Activated T-cell treated with anti-CD3 and anti-CD28 coated beads, Interleukin-2, amount 50 U/mL, for 1 hour (primary cell): ENCODE measurements at regions not wholly inside any gene's neighbourhood (a gene's known extent, or its start where the extent isn't known, plus 50 kb on each side); places are given as distances from the start of the nearest gene placed in this dataset.
"Not testable (repeated sequence)": the region's sequence is repeated elsewhere in the genome, so short reads cannot be mapped to it uniquely, and the experiment has no call there.

ENCODE experiments used
- DNase-seq: peaks from one replicate; pipeline ENCODE4 v3.0.0-alpha.2; 2020

- DNase-seq = not testable (repeated sequence)
These were observed 764.2 kb upstream of the CDH18 start for GRCh38 chr5:20752179-20752578.

GRCh38 chr5:20735715-20736114 is 747.7 kb upstream of the CDH18 start:
- DNase-seq = not testable (repeated sequence)

DNA sequence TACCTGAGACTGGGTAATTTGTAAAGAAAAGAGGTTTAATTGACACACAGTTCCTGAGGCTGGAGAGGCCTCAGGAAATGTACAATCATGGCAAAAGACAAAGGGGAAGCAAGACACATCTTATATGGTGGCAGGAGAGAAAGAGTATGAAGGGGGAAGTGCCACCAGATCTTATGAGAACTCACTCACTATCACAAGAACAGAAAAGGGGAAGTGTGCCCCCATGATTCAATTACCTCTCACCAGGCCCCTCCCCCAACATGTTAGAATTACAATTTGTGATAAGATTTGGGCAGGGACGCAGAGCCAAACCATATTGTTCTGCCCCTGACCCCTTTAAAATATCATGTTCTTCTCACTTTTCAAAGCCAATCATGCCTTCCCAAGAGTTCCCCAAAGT is 744.2 kb upstream of the CDH18 start:
- DNase-seq = not testable (repeated sequence)

GRCh38 chr5:20721286-20721685 is 733.3 kb upstream of the CDH18 start:
- not testable (repeated sequence) for DNase-seq

DNA sequence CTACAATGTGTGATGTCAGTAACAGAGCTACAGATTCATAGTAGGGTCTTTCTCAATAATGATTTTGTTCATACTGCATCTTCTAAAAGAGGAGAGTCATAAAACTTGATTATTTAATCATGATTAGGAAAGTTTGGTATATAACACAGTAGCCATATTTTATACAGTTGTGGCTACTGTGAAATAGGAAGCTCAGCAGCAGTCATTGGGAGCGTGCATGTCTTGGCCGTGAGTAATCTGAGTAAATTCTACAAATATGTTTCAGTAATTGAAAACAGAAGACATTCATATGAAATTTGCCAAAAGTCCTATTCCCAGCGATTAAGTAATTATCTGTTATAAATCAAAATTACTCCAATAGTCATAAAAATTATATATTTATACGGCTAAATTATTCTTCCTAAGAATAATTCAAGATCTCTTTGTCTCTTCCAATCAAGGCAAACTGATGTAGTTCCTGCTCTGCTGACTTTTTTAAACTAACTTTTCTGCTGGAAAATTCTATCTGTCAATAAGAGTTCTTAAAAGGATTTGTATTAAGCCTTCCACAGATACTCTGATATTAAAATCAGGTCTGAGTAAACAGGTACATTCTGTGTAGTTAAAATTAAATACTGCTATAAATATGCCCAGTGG is 723.6 kb upstream of the CDH18 start:
- DNase-seq = not testable (repeated sequence)

GRCh38 chr5:20707634-20708033 is 719.6 kb upstream of the CDH18 start:
- not testable (repeated sequence) for DNase-seq

- DNase-seq = no peak
These were observed 706.1 kb upstream of the CDH18 start for GRCh38 chr5:20694121-20694520.

DNA sequence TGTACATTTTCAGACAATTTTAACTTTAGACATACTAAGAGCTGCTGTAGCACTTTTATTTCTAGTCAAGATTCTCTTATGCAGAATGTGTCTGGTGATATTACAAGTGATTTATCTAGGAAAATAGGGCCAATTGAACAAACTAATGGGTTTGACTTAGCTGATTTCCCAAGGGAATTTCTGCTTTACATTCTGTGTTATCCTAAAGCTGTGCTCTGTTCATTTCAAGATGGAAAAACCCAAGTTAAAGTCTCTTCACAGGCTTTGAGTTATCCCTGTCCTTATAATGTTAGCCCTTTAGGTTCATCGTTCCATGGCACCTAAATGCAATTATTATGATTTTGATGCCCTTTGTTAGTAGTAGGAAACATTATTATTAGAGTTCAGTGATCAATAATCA is 704.9 kb upstream of the CDH18 start:
- DNase-seq = no peak

DNA sequence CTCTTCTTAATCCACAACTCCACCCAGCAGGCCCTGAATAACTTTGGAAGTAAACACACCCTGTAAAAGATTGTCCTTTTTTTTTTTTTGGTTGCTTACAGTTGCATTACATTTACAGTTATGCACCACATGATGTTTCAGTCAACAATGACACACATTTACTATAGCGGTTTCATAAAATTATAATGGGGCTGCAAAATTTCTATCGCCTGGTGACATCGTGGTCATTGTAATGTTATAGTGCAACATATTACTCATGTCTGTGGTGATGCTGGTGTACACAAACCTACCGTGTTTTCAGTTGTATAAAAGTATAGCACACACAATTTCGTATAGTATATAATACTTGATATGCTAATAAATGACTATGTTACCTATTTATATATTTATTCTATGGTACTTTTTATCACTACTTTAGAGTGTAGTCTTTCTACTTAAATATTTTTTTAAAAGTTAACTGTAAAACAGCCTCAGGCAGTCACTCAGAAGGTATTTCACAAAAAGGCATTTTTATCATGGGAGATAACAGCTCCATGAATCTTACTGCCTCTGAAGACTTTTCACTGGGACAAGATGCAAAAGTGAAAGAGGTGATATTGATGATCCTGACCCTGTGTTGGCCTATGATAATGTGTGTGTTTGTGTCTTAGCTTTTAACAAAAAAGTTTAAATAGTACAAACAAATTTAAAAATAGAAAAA is 695.4 kb upstream of the CDH18 start:
- no peak for DNase-seq

DNA sequence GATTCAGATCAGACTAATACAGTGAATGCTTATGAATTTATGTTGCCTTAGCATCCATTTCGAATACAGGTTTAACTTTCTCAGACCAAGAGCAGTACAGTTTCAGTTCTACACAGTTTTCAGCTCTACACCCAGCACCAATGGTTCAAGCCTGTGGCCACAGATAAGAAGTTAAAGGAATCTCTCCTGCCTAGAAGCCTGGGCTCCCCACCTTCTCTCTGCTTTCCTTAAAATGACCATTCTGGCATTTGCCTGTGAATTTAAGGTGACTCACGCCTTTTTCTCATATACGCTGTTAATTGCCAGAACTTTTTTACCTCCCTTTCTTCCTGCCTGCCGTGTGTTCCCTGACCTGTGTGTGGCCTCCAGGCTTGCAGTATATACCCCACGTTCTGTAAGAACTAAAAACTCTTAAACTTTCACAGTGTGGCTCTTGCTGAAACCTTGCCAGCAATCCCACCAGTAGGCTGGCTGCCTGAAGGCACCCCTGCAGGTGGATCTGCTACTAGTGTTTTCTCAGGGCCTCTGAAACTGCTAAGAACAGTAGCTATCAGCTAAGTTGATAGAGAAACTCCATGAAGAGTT is 692.8 kb upstream of the CDH18 start:
- DNase-seq = no peak

DNA sequence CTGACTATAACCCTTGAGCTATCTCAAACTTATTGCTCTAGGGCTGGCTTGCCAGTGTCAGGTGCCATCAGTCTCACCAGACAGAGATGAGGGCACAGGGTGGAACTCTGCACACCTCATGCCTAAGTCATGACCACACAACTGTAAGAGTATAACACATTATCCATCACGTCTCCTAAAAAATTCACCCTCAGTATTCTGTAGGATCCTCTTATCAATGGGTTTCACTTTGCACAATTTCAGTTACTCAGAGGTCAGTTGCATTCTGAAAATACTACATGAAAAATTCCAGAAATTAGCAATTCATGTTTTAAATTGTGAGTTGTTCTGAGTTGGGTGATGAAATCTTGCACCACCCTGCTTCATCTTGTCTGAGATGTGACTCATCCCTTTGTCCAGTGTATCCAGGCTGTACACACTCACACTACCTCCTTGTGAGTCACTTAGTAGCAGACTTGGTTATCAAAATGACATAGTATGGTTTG is 690.9 kb upstream of the CDH18 start:
- no peak for DNase-seq

DNA sequence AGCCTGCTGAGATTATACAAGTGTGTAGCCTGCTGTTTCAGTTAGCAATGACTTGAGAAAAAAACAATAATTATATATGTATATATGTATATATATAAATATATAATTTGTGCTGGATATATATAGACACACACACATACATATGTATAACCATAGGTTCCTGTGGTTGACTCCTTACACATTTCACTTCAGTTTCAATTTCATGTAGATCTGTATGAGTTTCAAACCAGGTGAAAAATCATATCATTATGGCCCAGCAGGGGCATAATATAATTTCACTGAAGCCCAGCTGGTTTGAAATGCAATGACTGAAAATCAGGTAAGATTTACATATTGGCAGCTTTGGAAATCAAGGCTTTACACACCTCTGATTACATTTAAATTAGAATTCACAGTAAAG is 690.4 kb upstream of the CDH18 start:
- no peak for DNase-seq

DNA sequence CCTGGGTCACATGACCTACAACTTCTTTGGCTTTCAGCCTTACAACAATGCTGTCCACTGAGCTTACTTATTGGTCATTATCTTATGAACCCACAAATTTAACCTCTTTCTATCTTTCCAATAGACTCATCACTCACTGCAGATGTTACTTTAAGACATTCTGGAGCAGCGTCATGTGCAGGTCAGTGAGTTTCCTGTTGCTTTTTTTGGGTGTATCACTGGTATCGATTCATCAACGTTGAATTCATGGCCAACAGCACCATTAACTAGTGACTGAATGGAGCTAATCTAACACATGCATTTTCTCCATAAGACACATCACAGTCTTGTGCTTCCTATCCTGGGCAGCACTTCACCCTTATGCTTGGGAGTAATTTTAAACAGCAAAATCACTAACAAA is 672.6 kb upstream of the CDH18 start:
- DNase-seq = no peak

DNA sequence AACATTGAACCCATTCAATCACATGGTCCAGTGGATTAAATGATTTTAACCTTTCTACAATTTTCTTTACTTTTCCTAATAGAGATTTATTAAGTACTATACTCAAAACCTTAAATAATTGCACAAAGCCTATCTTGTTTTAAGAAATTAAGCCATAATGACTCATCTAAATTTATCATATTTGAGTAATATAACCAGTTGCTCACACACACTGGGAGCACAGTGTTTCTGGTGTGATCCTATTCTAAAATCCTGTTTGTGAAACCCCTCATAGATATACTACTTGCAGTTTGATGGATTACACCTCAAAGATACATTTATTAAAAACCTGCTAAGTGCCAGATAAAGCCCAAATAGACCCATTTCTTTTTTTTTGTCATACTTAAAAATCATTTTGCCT is 668.3 kb upstream of the CDH18 start:
- DNase-seq = no peak

- no peak for DNase-seq
These were observed 667.2 kb upstream of the CDH18 start for GRCh38 chr5:20655211-20655610.

DNA sequence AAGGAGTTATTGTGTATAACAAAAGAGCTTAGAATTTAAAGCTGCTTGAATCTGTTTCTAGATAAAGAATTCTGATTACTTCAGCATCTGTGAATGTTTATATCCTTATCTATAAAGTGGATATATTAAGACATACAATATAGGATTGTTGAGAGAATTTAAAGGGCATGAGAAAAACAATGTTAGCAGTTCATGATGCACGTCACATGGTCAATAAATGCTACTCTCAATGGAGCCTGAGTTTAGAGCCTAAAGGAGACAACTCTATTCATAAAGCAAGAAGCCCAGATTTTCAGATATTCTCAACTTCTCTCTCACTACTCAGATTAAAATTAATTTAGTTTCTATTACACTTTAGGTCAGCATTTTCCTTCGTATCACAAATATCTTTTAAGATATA is 666.7 kb upstream of the CDH18 start:
- DNase-seq = no peak

DNA sequence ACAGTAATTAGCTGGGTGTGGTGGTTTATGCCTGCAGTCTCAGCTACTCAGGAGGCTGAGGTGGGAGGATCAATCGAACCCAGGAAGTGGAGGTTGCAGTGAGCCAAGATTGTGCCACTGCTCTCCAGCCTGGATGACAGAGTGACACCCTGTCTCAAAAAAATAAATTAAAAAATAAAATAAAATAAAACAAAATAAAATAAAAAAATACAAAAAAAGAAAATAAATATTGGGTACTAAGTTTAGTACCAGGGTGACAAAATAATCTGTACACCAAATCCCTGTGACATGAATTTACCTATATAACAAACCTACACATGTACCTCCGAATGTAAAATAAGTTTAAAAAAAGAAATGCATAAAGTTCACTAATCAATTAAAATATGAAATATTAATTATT is 666.0 kb upstream of the CDH18 start:
- no peak for DNase-seq

DNA sequence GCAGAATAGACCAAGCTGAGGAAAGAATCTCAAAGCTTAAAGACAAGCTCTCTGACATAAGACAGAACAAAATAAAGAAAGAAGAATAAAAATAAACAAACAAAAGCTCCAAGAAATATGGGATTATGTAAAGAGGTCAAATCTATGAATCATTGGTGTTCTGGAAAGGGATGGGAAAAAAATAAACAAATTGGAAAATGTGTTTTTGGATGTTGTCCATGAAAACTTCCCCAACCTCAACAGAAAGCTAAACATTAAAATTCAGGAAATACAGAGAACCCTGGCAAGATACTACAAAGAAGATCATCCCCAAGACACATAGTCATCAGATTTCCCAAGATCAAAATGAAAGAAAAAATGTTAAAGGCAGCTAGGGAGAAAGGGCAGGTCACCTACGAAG is 662.0 kb upstream of the CDH18 start:
- no peak for DNase-seq

- no peak for DNase-seq
These were observed 661.0 kb upstream of the CDH18 start for GRCh38 chr5:20648981-20649380.

GRCh38 chr5:20636686-20637085 is 648.7 kb upstream of the CDH18 start:
- no peak for DNase-seq

DNA sequence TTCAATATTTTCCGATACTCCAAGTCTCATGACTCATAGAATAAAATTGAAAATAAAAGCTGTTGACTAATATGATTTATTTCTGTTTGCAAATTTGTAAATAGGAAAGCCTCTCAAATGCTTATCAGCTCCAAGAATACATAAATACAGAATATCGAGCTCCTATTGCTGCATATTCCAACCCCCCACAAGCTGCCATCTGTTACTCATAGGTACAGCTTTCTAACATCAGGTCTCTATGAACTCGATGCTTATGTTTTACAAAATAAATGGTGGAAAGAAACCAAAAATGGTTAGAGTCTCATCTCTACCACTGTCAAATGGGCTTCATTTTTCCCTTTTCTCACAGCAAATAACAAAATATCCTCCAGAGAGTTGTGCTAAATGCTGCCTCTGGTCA is 631.6 kb upstream of the CDH18 start:
- no peak for DNase-seq

DNA sequence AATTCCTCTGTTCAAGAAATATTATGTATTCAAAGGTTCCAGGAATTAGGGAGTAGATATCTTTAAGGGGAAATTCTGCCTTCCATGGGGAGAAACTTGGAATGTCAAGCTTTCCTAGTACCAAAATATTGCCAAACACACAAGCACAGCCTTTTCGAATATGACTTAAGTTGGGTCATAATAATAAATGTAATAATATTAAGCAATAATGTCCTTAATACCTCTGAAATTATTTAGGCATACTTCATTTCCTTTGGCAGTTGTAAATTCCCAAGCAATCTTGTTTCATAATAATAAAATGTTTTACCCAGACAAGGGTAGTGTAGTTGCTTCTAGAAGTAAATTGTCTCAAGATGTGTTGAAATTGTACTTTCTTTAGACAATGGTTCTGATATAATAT is 630.3 kb upstream of the CDH18 start:
- no peak for DNase-seq

GRCh38 chr5:20617841-20618240 is 629.8 kb upstream of the CDH18 start:
- no peak for DNase-seq

- DNase-seq = no peak
These were observed 628.0 kb upstream of the CDH18 start for GRCh38 chr5:20615888-20616563.
